VCaP (cell line): ENCODE measurements at regions not wholly inside any gene's neighbourhood (a gene's known extent, or its start where the extent isn't known, plus 50 kb on each side); places are given as distances from the start of the nearest gene placed in this dataset.

Experiments used
- H3K27ac ChIP-seq: fragments of 450-650 bp; 2 replicates; pipeline ENCODE4 v1.5.1; 2017
- CTCF ChIP-seq: fragments of 450-650 bp; conservative IDR thresholded peaks from 2 replicates; pipeline ENCODE4 v1.5.1; 2017; ENCODE audit warnings: mild to moderate bottlenecking, moderate library complexity

GRCh38 chr13:32910530-32910929, 105.7 kb upstream of the KL start:
- no peak for TF ChIP-seq CTCF
- H3K27ac ChIP-seq: no peak overlapping the region

GRCh38 chr13:32911506-32911905, 104.7 kb upstream of the KL start:
- no peak overlapping the region for H3K27ac ChIP-seq
- TF ChIP-seq CTCF: peak; percentile 71

GRCh38 chr13:32914686-32915085, 101.5 kb upstream of the KL start:
- no peak overlapping the region for H3K27ac ChIP-seq
- TF ChIP-seq CTCF: no peak

DNA sequence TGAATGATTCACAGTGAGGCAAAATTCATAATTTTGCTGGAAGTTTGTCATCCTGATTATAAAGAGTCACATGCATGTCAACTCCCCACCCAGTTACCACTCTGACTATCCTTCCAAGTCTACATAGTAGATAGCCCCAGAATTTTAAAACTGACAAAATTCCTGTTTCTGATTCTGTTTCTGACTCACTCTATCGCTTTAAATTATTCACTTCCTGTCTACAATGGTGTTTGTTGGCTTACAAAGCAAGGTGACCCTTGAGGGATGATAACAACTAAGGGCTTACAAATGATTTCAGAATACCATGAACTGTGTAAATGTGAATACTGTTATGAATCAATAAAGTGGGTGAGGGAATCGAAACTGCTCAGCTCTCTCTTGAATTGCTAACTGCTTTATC, 98.7 kb upstream of the KL start:
- no peak overlapping the region for H3K27ac ChIP-seq
- no peak for TF ChIP-seq CTCF

- no peak for TF ChIP-seq CTCF
- H3K27ac ChIP-seq: no peak overlapping the region
Measured at GRCh38 chr13:32923725-32924124, 92.5 kb upstream of the KL start.

DNA sequence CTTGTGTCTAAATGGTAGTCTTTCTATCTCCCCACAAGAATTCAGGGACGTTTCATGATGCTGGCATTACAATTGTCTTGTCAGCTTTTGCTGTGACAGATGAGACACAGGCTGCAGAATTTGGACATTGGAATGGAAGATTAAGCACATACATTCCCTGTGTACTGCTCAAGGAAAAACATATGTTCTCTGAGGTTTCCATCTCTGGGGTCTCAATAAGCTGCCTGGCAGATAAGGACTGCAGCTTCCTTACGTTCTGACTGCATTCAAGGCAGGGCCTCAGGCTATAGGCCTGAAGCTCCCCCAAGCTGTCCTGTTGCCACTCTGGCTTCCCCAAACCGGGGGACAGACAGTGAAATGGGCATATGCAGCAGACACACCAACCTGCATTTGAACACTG, 91.3 kb upstream of the KL start:
- no peak overlapping the region for H3K27ac ChIP-seq
- TF ChIP-seq CTCF: no peak

- H3K27ac ChIP-seq: no peak overlapping the region
- TF ChIP-seq CTCF: no peak
Measured at GRCh38 chr13:32925506-32925905, 90.7 kb upstream of the KL start.

GRCh38 chr13:32932376-32932775, 83.8 kb upstream of the KL start:
- TF ChIP-seq CTCF: no peak
- no peak overlapping the region for H3K27ac ChIP-seq
